Putamen (tissue), 1 donor: ENCODE measurements at regions not wholly inside any gene's neighbourhood (a gene's known extent, or its start where the extent isn't known, plus 50 kb on each side); places are given as distances from the start of the nearest gene placed in this dataset.
"Not testable (repeated sequence)": the region's sequence is repeated elsewhere in the genome, so short reads cannot be mapped to it uniquely, and the experiment has no call there.

Experiments
- DNase-seq: peaks from one replicate; pipeline ENCODE4 v3.0.0-alpha.2; 2016; ENCODE audit warnings: low spot score

- DNase-seq = no peak
Observed at GRCh38 chr13:58625703-58626389, 994.3 kb downstream of the PCDH17 start.

DNA sequence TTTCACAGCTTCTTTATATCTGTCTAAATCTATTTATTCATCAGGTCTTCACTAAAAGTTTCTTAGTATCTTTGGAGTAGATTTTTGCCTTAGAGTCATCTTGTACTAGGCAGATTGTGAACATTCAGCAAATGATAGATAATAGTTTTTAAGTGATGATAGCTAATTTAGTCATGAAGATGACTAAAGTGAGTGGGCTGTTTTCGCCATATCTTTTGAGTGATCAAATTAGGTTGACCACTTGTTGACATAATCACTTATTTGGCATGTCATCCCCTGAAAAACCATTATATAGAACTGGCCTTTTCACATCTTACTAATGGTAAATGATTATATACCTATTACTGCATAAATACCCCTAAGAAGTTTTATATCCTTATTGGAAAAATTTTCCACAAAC is 999.2 kb downstream of the PCDH17 start:
- DNase-seq = no peak

DNA sequence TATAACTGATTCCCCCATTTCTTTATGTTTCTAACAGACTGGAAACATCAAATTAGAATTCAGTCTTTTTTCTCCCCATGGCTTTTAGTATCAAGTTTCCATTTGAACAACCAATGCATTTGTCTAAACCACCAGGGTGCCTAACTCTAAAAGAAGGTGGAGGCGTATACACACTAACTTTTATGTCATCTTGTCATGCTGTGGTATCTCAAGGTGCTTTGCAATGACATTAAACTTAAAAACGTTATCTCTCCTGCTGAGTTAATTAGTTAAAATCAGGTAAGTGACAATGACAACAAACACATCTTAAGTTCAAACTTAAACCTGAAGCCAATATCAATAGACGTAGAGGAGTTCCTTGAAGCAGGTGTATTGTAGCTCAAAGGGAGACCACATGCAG is 1001.7 kb downstream of the PCDH17 start:
- no peak for DNase-seq

GRCh38 chr13:58655086-58655485 is 1023.5 kb downstream of the PCDH17 start:
- no peak for DNase-seq

- no peak for DNase-seq
Observed at GRCh38 chr13:58660826-58661225, 1029.3 kb downstream of the PCDH17 start.

DNA sequence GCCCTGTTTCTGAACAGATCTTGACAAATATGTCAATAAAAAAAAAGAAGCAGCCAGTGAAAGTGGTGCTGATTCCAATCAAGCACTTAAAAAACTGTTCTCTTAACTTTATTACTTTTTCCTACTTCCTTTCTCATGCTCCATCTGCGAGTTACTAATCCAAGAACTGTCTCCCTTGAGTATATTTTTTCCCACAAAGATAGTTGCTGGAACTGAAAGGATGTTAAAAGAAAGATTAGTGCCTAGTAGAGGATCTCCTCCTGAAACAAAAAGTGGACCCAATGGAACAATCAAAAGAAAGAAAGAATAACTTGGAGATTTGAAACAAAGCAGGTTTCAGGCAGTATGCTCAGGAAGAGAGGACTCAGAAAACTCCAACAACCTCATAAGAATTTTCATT is 1034.8 kb downstream of the PCDH17 start:
- no peak for DNase-seq

DNA sequence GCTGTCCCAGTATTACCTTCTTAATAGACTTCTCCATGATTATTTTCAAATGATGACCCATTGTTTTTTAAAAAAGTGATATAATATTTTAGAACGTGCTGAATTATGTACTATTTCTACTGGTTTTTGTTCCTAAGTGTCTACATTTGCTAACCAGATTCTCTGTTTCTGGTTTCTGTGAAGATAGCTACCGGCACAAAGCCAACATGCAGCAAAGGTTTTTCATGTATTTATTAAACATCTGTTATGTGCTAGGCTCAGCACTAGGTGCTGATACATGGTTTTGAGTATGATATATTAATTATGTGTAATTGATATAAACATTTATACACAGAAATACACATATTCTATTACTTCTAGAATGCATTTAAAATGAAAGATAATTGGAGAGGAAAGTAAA is 1035.6 kb downstream of the PCDH17 start:
- DNase-seq = no peak

DNA sequence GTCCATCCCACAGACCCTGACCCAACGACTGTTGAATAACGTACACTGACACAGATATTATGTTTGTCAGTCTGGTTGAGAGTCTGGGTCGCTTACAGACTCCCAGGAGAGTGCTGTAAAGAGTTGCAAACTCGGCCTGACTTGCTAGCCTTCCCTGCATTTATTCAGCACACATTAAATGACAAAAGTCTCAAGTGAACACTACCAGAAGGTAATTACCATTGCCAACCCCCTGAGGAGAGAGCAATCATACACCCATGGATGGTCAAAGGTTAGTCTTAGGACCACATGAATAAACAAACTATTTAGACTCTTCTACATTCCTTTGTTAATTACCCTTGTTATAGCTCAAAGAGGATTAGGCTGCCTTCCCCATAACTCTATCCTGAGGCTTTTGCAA is 1048.6 kb downstream of the PCDH17 start:
- DNase-seq = no peak

DNA sequence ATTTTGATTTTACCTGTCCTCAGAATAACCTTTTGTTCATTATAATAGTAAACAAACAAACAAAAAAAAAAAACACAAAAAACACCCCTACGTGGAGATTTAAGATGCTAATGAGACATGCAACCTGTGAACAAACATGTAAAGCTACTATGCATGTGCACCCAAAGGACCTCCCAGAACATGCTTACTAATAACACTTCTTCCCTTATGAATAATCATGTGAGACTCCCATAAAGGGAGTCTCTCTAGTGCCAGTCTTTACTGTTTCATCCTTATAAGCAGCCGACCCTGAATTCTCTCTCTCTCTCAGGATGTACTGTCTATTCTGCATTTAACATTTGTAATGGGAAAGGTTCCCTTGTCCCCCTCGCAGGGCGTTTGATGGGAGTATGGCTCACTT is 1051.1 kb downstream of the PCDH17 start:
- no peak for DNase-seq

DNA sequence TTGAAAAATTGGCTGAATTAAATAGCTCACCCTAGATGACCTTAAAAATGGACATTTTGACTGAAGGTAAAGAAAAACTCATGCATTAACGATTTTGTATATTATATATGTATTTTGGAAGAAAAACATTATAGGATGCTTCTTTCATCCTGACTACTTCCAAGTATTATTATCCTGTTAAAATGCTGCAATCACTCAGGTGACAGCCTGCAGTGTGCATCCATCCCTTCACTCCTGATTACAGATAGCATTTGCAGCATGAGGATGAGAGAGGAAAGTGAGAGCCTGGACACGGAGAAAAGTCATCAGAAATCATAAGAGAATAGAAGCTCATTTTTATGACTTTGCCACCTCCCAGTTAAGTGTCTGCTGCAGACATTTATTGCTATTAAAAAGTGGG is 1055.6 kb downstream of the PCDH17 start:
- DNase-seq = no peak

DNA sequence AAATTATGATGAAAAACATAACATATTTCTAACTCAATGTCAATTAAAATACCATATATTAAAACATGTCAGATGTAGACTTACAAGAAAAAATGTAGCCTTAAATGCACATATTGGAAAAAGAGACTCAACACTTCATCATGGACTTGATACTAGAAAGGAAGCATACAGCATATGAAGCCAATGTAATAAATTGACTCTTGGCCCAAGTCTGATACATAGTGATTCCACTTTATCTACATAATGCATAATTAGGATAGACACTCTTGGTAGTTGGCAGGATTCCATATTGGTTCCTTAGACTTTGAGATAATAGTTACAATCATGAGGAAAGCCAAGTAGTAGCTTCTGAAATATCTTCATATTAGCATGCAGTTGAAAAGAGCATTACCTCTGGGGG is 1067.0 kb downstream of the PCDH17 start:
- no peak for DNase-seq

DNA sequence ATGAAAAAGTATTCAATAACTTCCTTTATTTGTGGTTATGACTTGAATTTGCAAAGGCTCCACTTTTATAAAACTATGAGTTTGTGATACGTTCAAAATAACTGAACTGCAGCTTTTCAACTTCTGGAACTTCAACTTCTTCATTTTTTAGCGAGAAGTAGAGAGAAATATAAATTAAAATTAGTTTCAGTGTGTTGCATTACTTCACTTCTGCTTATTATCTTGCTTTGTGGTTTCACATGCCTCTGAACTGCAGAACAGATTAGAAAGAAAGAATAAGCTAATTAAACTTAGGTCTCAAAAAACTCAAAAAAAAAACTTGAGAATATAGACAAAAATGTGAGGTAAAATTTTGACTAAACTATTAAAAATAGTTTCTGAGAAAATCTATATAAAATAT is 1073.4 kb downstream of the PCDH17 start:
- no peak for DNase-seq

DNA sequence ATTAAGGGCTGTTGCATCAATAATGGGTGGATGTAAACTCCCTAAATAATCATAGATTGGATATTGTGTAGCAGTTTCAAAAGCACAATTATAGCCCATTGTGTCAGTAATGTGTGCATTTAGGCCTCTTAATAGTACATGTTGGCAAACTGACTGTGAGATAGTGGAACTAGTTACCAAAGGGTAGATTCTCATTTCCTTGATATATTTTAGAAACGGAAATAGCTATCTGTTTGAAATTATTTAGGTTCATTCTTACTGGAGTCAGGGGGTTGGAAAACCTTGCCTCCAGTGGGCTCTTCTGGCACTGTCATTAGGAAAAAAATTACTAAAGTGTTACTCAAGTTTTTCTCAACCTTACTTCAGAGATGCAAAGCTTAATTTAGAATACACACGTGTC is 1074.9 kb downstream of the PCDH17 start:
- DNase-seq = no peak

DNA sequence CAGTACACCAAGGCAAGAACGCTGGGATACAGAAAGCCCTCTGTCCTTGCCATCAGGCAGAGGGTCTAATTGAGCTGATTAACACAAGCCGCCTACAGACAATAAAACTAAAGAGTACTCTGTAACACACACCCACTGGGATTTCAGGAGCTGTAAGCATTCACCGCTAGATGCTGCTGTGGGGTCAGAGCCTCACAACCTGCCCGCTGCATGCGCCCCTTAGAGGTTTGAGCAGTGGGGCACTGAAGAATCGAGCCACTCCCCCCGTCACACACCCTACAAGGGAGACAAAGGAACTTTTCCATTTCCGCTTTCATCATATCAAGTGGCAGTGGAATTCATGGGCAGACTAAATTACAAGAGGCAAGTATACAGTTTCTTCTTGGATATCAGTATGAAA is 1080.6 kb downstream of the PCDH17 start:
- no peak for DNase-seq

GRCh38 chr13:58714016-58714415 is 1082.5 kb downstream of the PCDH17 start:
- DNase-seq = not testable (repeated sequence)

GRCh38 chr13:58721273-58721672 is 1089.7 kb downstream of the PCDH17 start:
- no peak for DNase-seq

GRCh38 chr13:58728126-58728525 is 1096.6 kb downstream of the PCDH17 start:
- DNase-seq = no peak

DNA sequence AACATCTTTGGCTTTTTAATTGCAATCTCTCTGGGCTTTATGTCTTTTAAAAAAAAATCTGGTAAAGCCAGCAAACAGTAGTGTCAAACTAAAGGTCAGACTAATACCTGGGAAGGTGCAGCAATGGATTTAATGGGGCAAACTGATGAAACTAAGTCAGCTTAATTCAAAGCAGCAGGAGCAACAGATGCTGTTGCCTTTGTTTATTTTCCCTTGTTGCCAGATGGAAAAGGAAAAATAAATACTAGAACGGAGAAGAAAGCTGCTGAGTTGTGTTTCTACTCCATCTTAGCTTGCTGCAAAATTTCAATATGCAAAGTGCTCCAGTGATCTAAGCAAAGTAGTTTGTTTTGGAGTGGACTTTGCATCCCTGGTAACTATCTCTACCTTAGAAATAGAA is 1097.8 kb downstream of the PCDH17 start:
- no peak for DNase-seq

- DNase-seq = no peak
Observed at GRCh38 chr13:58744686-58745085, 1113.1 kb downstream of the PCDH17 start.

GRCh38 chr13:58767566-58767965 is 1136.0 kb downstream of the PCDH17 start:
- DNase-seq = no peak

DNA sequence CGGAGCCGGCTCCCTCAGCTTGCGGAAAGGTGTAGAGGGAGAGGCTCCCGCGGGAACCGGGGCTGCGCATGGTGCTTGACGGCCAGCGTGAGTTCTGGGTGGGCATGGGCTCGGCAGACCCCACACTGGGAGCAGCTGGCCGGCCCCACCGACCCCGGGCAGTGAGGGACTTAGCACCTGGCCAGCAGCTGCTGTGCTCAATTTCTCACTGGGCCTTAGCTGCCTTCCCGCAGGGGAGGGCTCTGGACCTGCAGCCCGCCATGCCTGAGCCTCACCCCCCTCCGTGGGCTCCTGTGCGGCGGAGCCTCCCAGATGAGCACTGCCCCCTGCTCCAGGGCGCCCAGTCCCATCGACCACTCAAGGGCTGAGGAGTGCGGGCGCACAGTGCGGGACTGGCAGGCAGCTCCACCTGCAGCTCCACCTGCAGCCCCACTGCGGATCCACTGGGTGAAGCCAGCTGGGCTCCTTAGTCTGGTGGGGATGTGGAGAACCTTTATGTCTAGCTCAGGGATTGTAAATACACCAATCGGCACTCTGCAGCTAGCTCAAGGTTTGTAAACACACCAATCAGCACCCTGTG is 1141.8 kb downstream of the PCDH17 start:
- DNase-seq = no peak

- no peak for DNase-seq
Observed at GRCh38 chr13:58782736-58783135, 1151.2 kb downstream of the PCDH17 start.

DNA sequence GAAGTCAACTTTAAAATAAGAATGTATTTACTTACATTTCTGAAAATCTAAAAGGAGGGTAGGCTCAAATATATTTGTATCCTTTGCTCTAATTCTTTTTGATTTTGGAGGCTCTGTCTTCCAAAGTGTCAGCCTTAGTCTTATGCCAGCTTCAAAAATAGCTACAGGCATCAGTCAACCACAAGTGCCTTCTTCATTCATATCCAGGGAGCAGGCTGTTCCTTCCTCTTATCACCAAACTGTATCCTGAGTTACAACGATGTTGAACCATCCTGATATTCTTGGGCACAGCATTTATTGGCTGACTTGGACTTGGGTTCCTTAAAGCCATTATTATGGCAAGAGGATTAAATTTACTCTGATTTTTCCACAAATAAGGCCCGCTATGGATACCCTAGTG is 1161.3 kb downstream of the PCDH17 start:
- no peak for DNase-seq

- DNase-seq = no peak
Observed at GRCh38 chr13:58795715-58796114, 1164.2 kb downstream of the PCDH17 start.
